IMR-90 (cell line): ENCODE measurements at regions not wholly inside any gene's neighbourhood (a gene's known extent, or its start where the extent isn't known, plus 50 kb on each side); places are given as distances from the start of the nearest gene placed in this dataset.

Source experiments
- ATAC-seq: fragments of 200-7000 bp; cut with Tn5 transposase; 2 replicates; pipeline ENCODE4 v1.9.1; 2020; ENCODE audit warnings: low read depth, mild to moderate bottlenecking, moderate library complexity
- BruUV-seq: library from RNA; stranded (reverse); fragments of 400-500 nt; replicated peaks from 2 replicates; lab custom pipeline; 2021; lab: Mats Ljungman, UMichigan
- CTCF ChIA-PET: fragments of 300-600 bp; formaldehyde crosslinking; extraction: SDS; loops from one replicate; lab custom pipeline; 2021; ENCODE audit warnings: antibody characterized with exemption; lab: Yijun Ruan, JAX
- POLR2A ChIA-PET: fragments of 300-600 bp; sonication (Branson Sonifier 250); formaldehyde crosslinking; loops from one replicate; lab custom pipeline; 2022; ENCODE audit warnings: antibody characterized with exemption; ENCODE audit not compliant: unreplicated experiment; lab: Charles Lee
- DNase-seq: peaks from one replicate; pipeline ENCODE4 v3.0.0; 2013
- H2AFZ ChIP-seq: replicated peaks from 2 replicates; pipeline ENCODE3; 2013; ENCODE audit warnings: low read length, mild to moderate bottlenecking; ENCODE audit not compliant: poor library complexity
- H2AK5ac ChIP-seq: 2 replicates; pipeline ENCODE4 v1.6.1; 2013; ENCODE audit warnings: low read depth, low read length, inconsistent platforms
- H2AK9ac ChIP-seq: replicated peaks from 2 replicates; pipeline ENCODE3; 2013; ENCODE audit warnings: mild to moderate bottlenecking, low read depth, low read length, moderate library complexity; ENCODE audit not compliant: poor library complexity
- H2BK120ac ChIP-seq: 2 replicates; pipeline ENCODE4 v1.6.1; 2013; ENCODE audit warnings: low read depth, low read length, inconsistent platforms
- H2BK15ac ChIP-seq: 3 replicates; pipeline ENCODE4 v1.6.1; 2013; ENCODE audit warnings: low read depth, low read length, inconsistent platforms
- H2BK20ac ChIP-seq: 2 replicates; pipeline ENCODE4 v1.6.1; 2013; ENCODE audit warnings: low read depth, mild to moderate bottlenecking, inconsistent platforms, low read length, moderate library complexity
- H2BK5ac ChIP-seq: 2 replicates; pipeline ENCODE4 v1.6.1; 2013; ENCODE audit warnings: mild to moderate bottlenecking, low read depth, low read length, inconsistent platforms; ENCODE audit not compliant: poor library complexity, severe bottlenecking
- H3K14ac ChIP-seq: replicated peaks from 2 replicates; pipeline ENCODE4 v1.6.1; 2013; ENCODE audit warnings: low read depth, low read length, inconsistent platforms
- H3K18ac ChIP-seq: 2 replicates; pipeline ENCODE4 v1.6.1; 2013; ENCODE audit warnings: low read depth, low read length, control low read depth
- H3K23ac ChIP-seq: 2 replicates; pipeline ENCODE4 v1.6.1; 2013; ENCODE audit warnings: low read depth, low read length, inconsistent platforms
- H3K27ac ChIP-seq: 2 replicates; pipeline ENCODE4 v1.5.1; 2013; ENCODE audit warnings: mild to moderate bottlenecking, control low read depth, low read length; ENCODE audit not compliant: insufficient read depth
- H3K27me3 ChIP-seq: 2 replicates; pipeline ENCODE4 v1.6.1; 2013; ENCODE audit warnings: low read length; ENCODE audit not compliant: control insufficient read depth, insufficient read depth
- H3K36me3 ChIP-seq: 2 replicates; pipeline ENCODE4 v1.6.1; 2013; ENCODE audit warnings: low read length, mixed read lengths; ENCODE audit not compliant: control insufficient read depth, insufficient read depth
- H3K4ac ChIP-seq: 2 replicates; pipeline ENCODE4 v1.6.1; 2013; ENCODE audit warnings: low read depth, low read length, inconsistent platforms
- H3K4me1 ChIP-seq: 2 replicates; pipeline ENCODE4 v1.6.1; 2013; ENCODE audit warnings: low read length, mixed read lengths; ENCODE audit not compliant: control insufficient read depth, insufficient read depth
- H3K4me2 ChIP-seq: 2 replicates; pipeline ENCODE4 v1.6.1; 2013; ENCODE audit warnings: low read depth, mild to moderate bottlenecking, control low read depth, low read length, moderate library complexity
- H3K4me3 ChIP-seq: 2 replicates; pipeline ENCODE4 v1.5.1; 2013; ENCODE audit warnings: low read depth, mild to moderate bottlenecking, control low read depth, low read length, moderate library complexity; ENCODE audit not compliant: insufficient read depth
- H3K56ac ChIP-seq: 2 replicates; pipeline ENCODE4 v1.6.1; 2013; ENCODE audit warnings: low read length, inconsistent platforms; ENCODE audit not compliant: insufficient read depth; ENCODE audit errors: extremely low read depth
- H3K79me1 ChIP-seq, 2 experiments: 2 replicates each; pipeline ENCODE4 v1.6.1; 2013; ENCODE audit warnings: low read length in 2 of 2, inconsistent platforms in 1 of 2, low read depth in 1 of 2
- H3K9ac ChIP-seq: 2 replicates; pipeline ENCODE4 v1.6.1; 2013; ENCODE audit warnings: low read depth, low read length, control low read depth
- H3K9me1 ChIP-seq: 2 replicates; pipeline ENCODE4 v1.6.1; 2013; ENCODE audit warnings: low read length, inconsistent platforms; ENCODE audit not compliant: insufficient read depth
- H3K9me3 ChIP-seq: 2 replicates; pipeline ENCODE4 v1.6.1; 2013; ENCODE audit warnings: low read length; ENCODE audit not compliant: control insufficient read depth, insufficient read depth
- H4K20me1 ChIP-seq: 2 replicates; pipeline ENCODE4 v1.6.1; 2013; ENCODE audit warnings: low read length, inconsistent platforms; ENCODE audit not compliant: insufficient read depth
- H4K5ac ChIP-seq: 2 replicates; pipeline ENCODE4 v1.6.1; 2013; ENCODE audit warnings: mild to moderate bottlenecking, low read depth, low read length, control low read depth
- H4K8ac ChIP-seq, 2 experiments: 2 replicates each; pipeline ENCODE4 v1.6.1; 2013; ENCODE audit warnings: low read depth in 2 of 2, low read length in 2 of 2, control low read depth in 1 of 2, inconsistent platforms in 1 of 2
- H4K91ac ChIP-seq: 2 replicates; pipeline ENCODE4 v1.6.1; 2013; ENCODE audit warnings: low read depth, low read length, inconsistent platforms; ENCODE audit not compliant: insufficient read depth
- ELK1 ChIP-seq: fragments of 150-350 bp; IDR thresholded peaks from 2 replicates; pipeline ENCODE4 v1.6.1; 2016; ENCODE audit warnings: low read depth, mild to moderate bottlenecking, low read length, moderate library complexity, borderline replicate concordance
- MAZ ChIP-seq: IDR thresholded peaks from 2 replicates; pipeline ENCODE4 v1.6.1; 2012; ENCODE audit warnings: low read depth, mild to moderate bottlenecking, low read length, improper control_type of control experiment, moderate library complexity, borderline replicate concordance
- POLR2A ChIP-seq: IDR thresholded peaks from 2 replicates; pipeline ENCODE4 v1.6.1; 2012; ENCODE audit warnings: mild to moderate bottlenecking, low read depth, low read length
- RCOR1 ChIP-seq: IDR thresholded peaks from 2 replicates; pipeline ENCODE4 v1.6.1; 2012; ENCODE audit warnings: mild to moderate bottlenecking, low read length, improper control_type of control experiment; ENCODE audit not compliant: insufficient replicate concordance
- dilution Hi-C: fragments of 300-500 bp; cut with HindIII; formaldehyde crosslinking; loops from one replicate; pipeline ENCODE4 v1.14.3; 2018; ENCODE audit warnings: low sequenced_read_pairs; ENCODE audit not compliant: unreplicated experiment
- in situ Hi-C: fragments of 300-500 bp; cut with MboI; formaldehyde crosslinking; loops from 3 replicates; pipeline ENCODE4 v1.14.3; 2019; ENCODE audit warnings: low sequenced_read_pairs, inconsistent platforms, mixed read lengths
- intact Hi-C: fragments of 100-400 bp; cut with micrococcal nuclease; formaldehyde crosslinking; loops from 2 replicates; pipeline ENCODE4 v1.10.0; 2022

GRCh38 chr13:61258185-61258584 lies 157.5 kb downstream of the PCDH20 start:
- Histone ChIP-seq H4K5ac (no peak overlapping the region), H3K56ac (no peak overlapping the region), H3K9me1 (no peaks in the 10 kb centered on the region), H3K79me1 (no peaks in the 10 kb centered on the region), H3K18ac (no peak overlapping the region), H3K4ac (no peak overlapping the region), H3K4me3 (no peak overlapping the region), H2AFZ (no peak overlapping the region), H2BK120ac (no peak overlapping the region), H2BK5ac (no peak overlapping the region), H4K20me1 (no peaks in the 10 kb centered on the region), H3K27ac (no peak overlapping the region), H3K36me3 (no peaks in the 10 kb centered on the region), H3K23ac (no peak overlapping the region), H3K4me2 (no peak overlapping the region), H3K9me3 (no peaks in the 10 kb centered on the region; the same call in 1 of the 2 replicates), H2AK9ac (no peak overlapping the region), H3K27me3 (no peaks in the 10 kb centered on the region), H3K14ac (no peak overlapping the region), H2BK15ac (no peak overlapping the region), H4K91ac (no peak overlapping the region), H2AK5ac (no peak overlapping the region), H3K4me1 (no peaks in the 10 kb centered on the region), H2BK20ac (no peak overlapping the region), H4K8ac (no peak overlapping the region), H3K9ac (no peak overlapping the region)
- CTCF ChIA-PET, result no interaction called here
- DNase-seq, result no peak
- in situ Hi-C loops (loop anchor here (25.0 kb wide), 1 partner anchor 796 kb away; no protein-coding TSS in a partner anchor), intact Hi-C loops (no loop called here), dilution Hi-C loops (no loop called here)
- POLR2A ChIA-PET, result no interaction called here
- no peak for ATAC-seq
- no TSS peak for BruUV-seq
- TF ChIP-seq RCOR1 (no peak), ELK1 (no peak), MAZ (no peak), POLR2A (no peak)
